ENCODE measurements at regions not wholly inside any gene's neighbourhood (a gene's known extent, or its start where the extent isn't known, plus 50 kb on each side); places are given as distances from the start of the nearest gene placed in this dataset.

DNA sequence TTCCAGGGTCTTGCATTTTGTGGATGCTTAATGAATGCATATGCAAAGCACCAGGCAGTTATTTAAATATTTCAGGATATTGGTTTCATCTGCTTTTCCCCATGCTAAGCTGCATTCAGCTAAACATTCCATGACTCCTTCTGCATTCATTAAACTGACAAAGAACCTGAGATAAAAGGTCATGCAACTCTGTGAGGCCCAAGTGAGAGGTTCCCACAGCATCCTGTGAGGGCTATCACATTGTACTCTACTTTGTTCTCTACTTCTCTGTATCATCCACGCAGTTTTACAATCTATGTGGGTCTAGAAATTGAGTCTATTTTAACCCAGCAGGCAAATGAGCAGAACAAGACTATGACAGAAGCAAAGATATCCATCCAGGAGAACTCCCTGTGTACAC lies 86.4 kb upstream of the PRSS16 start:
- H3K9ac ChIP-seq: no peak overlapping the region
- H3K9me3 ChIP-seq: no peaks in the 10 kb centered on the region
- WGBS (ENCODE audit: low lambda C conversion rate): 5% methylated on average over 1 of the region's 1 CpG
- TF ChIP-seq SMC3 (IDR thresholded peaks at IDR 0.05; ENCODE audit: low read depth, low read length): no peak
- TF ChIP-seq TCF12 (IDR thresholded peaks at IDR 0.05): no peak
- no peak for TF ChIP-seq CHD2 (IDR thresholded peaks at IDR 0.05; ENCODE audit: low read length, partially characterized antibody)
- TF ChIP-seq, protein P1, sequence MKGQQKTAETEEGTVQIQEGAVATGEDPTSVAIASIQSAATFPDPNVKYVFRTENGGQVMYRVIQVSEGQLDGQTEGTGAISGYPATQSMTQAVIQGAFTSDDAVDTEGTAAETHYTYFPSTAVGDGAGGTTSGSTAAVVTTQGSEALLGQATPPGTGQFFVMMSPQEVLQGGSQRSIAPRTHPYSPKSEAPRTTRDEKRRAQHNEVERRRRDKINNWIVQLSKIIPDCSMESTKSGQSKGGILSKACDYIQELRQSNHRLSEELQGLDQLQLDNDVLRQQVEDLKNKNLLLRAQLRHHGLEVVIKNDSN (IDR thresholded peaks at IDR 0.05; ENCODE audit: borderline replicate concordance, low read depth): no peak
- TF ChIP-seq FOXM1 (IDR thresholded peaks at IDR 0.05; ENCODE audit: low read depth): no peak
- TF ChIP-seq, protein P2, sequence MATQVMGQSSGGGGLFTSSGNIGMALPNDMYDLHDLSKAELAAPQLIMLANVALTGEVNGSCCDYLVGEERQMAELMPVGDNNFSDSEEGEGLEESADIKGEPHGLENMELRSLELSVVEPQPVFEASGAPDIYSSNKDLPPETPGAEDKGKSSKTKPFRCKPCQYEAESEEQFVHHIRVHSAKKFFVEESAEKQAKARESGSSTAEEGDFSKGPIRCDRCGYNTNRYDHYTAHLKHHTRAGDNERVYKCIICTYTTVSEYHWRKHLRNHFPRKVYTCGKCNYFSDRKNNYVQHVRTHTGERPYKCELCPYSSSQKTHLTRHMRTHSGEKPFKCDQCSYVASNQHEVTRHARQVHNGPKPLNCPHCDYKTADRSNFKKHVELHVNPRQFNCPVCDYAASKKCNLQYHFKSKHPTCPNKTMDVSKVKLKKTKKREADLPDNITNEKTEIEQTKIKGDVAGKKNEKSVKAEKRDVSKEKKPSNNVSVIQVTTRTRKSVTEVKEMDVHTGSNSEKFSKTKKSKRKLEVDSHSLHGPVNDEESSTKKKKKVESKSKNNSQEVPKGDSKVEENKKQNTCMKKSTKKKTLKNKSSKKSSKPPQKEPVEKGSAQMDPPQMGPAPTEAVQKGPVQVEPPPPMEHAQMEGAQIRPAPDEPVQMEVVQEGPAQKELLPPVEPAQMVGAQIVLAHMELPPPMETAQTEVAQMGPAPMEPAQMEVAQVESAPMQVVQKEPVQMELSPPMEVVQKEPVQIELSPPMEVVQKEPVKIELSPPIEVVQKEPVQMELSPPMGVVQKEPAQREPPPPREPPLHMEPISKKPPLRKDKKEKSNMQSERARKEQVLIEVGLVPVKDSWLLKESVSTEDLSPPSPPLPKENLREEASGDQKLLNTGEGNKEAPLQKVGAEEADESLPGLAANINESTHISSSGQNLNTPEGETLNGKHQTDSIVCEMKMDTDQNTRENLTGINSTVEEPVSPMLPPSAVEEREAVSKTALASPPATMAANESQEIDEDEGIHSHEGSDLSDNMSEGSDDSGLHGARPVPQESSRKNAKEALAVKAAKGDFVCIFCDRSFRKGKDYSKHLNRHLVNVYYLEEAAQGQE (IDR thresholded peaks at IDR 0.05; ENCODE audit: low read depth, low read length): no peak
- TF ChIP-seq ELF1 (IDR thresholded peaks at IDR 0.05): no peak
- TF ChIP-seq, protein P3, sequence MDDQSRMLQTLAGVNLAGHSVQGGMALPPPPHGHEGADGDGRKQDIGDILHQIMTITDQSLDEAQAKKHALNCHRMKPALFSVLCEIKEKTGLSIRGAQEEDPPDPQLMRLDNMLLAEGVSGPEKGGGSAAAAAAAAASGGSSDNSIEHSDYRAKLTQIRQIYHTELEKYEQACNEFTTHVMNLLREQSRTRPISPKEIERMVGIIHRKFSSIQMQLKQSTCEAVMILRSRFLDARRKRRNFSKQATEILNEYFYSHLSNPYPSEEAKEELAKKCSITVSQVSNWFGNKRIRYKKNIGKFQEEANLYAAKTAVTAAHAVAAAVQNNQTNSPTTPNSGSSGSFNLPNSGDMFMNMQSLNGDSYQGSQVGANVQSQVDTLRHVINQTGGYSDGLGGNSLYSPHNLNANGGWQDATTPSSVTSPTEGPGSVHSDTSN (IDR thresholded peaks at IDR 0.05): no peak
- TF ChIP-seq SIN3A (IDR thresholded peaks at IDR 0.05; ENCODE audit: borderline replicate concordance, low read depth, low read length): no peak
- no peak for TF ChIP-seq MEF2A (IDR thresholded peaks at IDR 0.05; ENCODE audit: borderline replicate concordance, low read depth)
- no peak for TF ChIP-seq JUND (IDR thresholded peaks at IDR 0.05)
- no peak for TF ChIP-seq FOXJ3 (CRISPR knock-in tag; IDR thresholded peaks at IDR 0.05)
- H2AFZ ChIP-seq (ENCODE audit: low read depth): no peak overlapping the region
- H3K9me2 ChIP-seq: no peaks in the 10 kb centered on the region
- no peak for DNase-seq
- H3K36me3 ChIP-seq (replicated peaks in 1 of 2; ENCODE audit: control insufficient read depth in 1 of 2, insufficient read depth in 2 of 2, low read length in 1 of 2): no peaks in the 10 kb centered on the region
- no peak overlapping the region for H3K4me2 ChIP-seq
- H3F3A ChIP-seq (replicated peaks; ENCODE audit: insufficient read depth): peaks cover 8% of the 10 kb centered on the region
- H3K79me2 ChIP-seq (ENCODE audit: insufficient read depth): no peaks in the 10 kb centered on the region
- H3K27me3 ChIP-seq (ENCODE audit: insufficient read depth): no peaks in the 10 kb centered on the region
- ChIA-PET POLR2A (no interaction called here), CTCF (interaction anchor here (0.7 to 4.3 kb wide), 9 partner anchors 10 to 735 kb away, joined by 3 to 25 read pairs (median 5); a partner anchor contains a TSS)
- H3K27ac ChIP-seq (ENCODE audit: low read depth in 2 of 2, low read length in 1 of 2): no peak overlapping the region
- H3K4me3 ChIP-seq (ENCODE audit: low read depth in 2 of 2, low read length in 1 of 2): no peak overlapping the region
- H4K20me1 ChIP-seq (ENCODE audit: insufficient read depth): no peaks in the 10 kb centered on the region
- no peaks in the 10 kb centered on the region; a peak in 1 of 4 replicates for H3K4me1 ChIP-seq (ENCODE audit: control insufficient read depth in 1 of 2, insufficient read depth in 2 of 2, low read depth in 1 of 2, low read length in 1 of 2)

DNA sequence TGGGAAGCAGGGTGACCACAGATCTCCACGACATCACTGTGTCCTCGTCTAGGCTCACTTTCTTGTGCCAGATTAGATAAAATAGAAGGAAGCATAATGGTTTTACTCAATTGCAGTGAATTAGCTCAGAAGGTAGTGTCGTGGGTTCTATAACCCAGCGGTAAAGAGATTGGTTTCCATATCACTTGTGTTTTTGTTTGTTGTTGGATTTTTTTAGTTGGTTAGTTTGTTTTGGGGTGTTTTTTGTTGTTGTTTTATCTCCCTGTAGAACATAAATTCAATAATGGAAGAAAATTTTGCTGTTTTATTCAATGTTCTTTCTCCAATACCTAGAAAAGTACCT lies 85.9 kb upstream of the PRSS16 start:
- POLR2A ChIA-PET: no interaction called here
- no peaks in the 10 kb centered on the region for H4K20me1 ChIP-seq (ENCODE audit: insufficient read depth)
- CTCF ChIA-PET: interaction anchor here (0.7 to 4.3 kb wide), 13 partner anchors 9 to 734 kb away, joined by 3 to 25 read pairs (median 4); a partner anchor contains a TSS
- H3K4me3 ChIP-seq (ENCODE audit: low read depth in 2 of 2, low read length in 1 of 2): no peak overlapping the region
- no peaks in the 10 kb centered on the region for H3K9me3 ChIP-seq
- no peak overlapping the region for H3K9ac ChIP-seq
- no peaks in the 10 kb centered on the region for H3K9me2 ChIP-seq
- H3F3A ChIP-seq (replicated peaks; ENCODE audit: insufficient read depth): peaks cover 8% of the 10 kb centered on the region
- H3K27ac ChIP-seq (ENCODE audit: low read depth in 2 of 2, low read length in 1 of 2): no peak overlapping the region
- DNase-seq: no peak
- no peaks in the 10 kb centered on the region for H3K36me3 ChIP-seq (replicated peaks in 1 of 2; ENCODE audit: control insufficient read depth in 1 of 2, insufficient read depth in 2 of 2, low read length in 1 of 2)
- no peak overlapping the region for H3K4me2 ChIP-seq
- H3K79me2 ChIP-seq (ENCODE audit: insufficient read depth): no peaks in the 10 kb centered on the region
- no peaks in the 10 kb centered on the region for H3K27me3 ChIP-seq (ENCODE audit: insufficient read depth)
- no peak overlapping the region for H2AFZ ChIP-seq (ENCODE audit: low read depth)
- 52% methylated on average over 4 of the region's 4 CpGs for WGBS (ENCODE audit: low lambda C conversion rate)
- no peaks in the 10 kb centered on the region; a peak in 1 of 4 replicates for H3K4me1 ChIP-seq (ENCODE audit: control insufficient read depth in 1 of 2, insufficient read depth in 2 of 2, low read depth in 1 of 2, low read length in 1 of 2)
- TF ChIP-seq RXRA (IDR thresholded peaks at IDR 0.05; ENCODE audit: borderline replicate concordance, low read depth) (no peak), EZH2phosphoT487 (IDR thresholded peaks at IDR 0.05; ENCODE audit: borderline replicate concordance, low read depth) (no peak), TEAD4 (IDR thresholded peaks at IDR 0.05; ENCODE audit: borderline replicate concordance, insufficient read depth) (no peak), NFIC (IDR thresholded peaks at IDR 0.05; ENCODE audit: borderline replicate concordance) (no peak), MEF2A (IDR thresholded peaks at IDR 0.05; ENCODE audit: borderline replicate concordance, low read depth) (no peak), FOSL2 (IDR thresholded peaks at IDR 0.05; ENCODE audit: borderline replicate concordance, low read depth) (no peak), SIN3A (IDR thresholded peaks at IDR 0.05; ENCODE audit: borderline replicate concordance, low read depth, low read length) (no peak), EP300 (IDR thresholded peaks at IDR 0.05; ENCODE audit: borderline replicate concordance in 1 of 2, low read depth in 1 of 2, low read length in 1 of 2) (no peak), CHD2 (IDR thresholded peaks at IDR 0.05; ENCODE audit: low read length, partially characterized antibody) (no peak), RAD21 (IDR thresholded peaks at IDR 0.05; ENCODE audit: low read length) (no peak)
- TF ChIP-seq, protein P4, sequence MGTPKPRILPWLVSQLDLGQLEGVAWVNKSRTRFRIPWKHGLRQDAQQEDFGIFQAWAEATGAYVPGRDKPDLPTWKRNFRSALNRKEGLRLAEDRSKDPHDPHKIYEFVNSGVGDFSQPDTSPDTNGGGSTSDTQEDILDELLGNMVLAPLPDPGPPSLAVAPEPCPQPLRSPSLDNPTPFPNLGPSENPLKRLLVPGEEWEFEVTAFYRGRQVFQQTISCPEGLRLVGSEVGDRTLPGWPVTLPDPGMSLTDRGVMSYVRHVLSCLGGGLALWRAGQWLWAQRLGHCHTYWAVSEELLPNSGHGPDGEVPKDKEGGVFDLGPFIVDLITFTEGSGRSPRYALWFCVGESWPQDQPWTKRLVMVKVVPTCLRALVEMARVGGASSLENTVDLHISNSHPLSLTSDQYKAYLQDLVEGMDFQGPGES (IDR thresholded peaks at IDR 0.05; ENCODE audit: low read depth, low read length): no peak
- TF ChIP-seq, protein P5, sequence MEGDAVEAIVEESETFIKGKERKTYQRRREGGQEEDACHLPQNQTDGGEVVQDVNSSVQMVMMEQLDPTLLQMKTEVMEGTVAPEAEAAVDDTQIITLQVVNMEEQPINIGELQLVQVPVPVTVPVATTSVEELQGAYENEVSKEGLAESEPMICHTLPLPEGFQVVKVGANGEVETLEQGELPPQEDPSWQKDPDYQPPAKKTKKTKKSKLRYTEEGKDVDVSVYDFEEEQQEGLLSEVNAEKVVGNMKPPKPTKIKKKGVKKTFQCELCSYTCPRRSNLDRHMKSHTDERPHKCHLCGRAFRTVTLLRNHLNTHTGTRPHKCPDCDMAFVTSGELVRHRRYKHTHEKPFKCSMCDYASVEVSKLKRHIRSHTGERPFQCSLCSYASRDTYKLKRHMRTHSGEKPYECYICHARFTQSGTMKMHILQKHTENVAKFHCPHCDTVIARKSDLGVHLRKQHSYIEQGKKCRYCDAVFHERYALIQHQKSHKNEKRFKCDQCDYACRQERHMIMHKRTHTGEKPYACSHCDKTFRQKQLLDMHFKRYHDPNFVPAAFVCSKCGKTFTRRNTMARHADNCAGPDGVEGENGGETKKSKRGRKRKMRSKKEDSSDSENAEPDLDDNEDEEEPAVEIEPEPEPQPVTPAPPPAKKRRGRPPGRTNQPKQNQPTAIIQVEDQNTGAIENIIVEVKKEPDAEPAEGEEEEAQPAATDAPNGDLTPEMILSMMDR (IDR thresholded peaks at IDR 0.05): no peak
